HG03521 (cell line): ENCODE measurements at regions not wholly inside any gene's neighbourhood (a gene's known extent, or its start where the extent isn't known, plus 50 kb on each side); places are given as distances from the start of the nearest gene placed in this dataset.
"Not testable (repeated sequence)": the region's sequence is repeated elsewhere in the genome, so short reads cannot be mapped to it uniquely, and the experiment has no call there.

Source experiments
- ATAC-seq: cut with Tn5 transposase; IDR thresholded peaks from one replicate; pipeline ENCODE4 v1.9.1; 2021; ENCODE audit warnings: mild to moderate bottlenecking, moderate library complexity; ENCODE audit not compliant: unreplicated experiment

DNA sequence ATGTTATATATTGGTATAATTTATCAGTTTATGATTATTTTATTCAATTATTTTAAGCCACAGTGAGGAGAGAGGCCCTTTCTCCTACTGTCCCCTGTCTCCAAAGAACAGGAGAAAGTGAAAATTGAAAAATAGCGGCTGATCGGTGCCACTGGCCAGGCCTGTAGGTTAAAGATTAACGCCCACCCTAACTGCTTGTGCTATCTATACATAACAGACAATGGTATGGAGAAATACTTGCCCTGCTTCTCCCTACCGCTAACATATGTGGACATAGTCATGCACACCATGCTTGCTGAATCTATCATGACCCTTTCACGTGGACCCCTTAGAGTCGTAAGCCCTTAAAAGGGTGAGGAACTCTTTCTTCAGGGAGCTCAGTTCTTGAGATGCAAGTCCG is 67.5 kb downstream of the EIF1AY start:
- no peak for ATAC-seq

DNA sequence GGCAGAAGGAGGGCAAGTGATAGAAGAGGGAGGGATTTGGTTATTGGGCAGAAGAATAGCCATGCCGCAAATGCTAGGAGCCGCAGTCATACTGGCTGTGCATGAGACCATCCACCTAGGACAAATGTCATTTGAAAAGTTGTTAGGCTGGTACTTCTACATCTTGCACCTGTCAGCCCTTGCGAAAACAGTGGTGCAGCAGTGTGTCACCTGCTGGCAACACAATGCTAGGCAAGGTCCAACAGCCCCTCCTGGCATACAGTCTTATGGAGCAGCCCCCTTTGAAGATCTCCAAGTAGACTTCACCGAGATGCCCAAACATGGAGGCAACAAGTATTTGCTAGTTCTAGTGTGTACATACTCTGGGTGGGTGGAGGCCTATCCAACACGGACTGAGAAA is 72.7 kb downstream of the EIF1AY start:
- ATAC-seq, result peak; percentile 58

DNA sequence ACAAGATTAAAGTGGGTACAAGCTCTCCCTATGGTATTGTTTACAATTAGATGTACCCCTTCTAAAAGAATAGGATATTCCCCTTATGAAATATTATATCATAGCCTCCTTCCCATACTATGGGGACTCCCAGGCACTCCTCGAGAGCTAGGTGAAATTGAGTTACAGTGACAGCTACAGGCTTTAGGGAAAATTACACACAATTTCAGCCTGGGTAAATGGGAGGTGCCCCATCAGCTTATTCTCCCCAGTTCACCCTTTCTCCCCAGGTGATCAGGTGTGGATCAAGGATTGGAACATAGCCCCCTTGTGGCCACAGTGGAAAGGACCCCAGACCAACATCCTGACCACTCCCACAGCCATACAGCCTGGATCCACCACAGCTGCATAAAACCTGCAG is 73.3 kb downstream of the EIF1AY start:
- ATAC-seq, result not testable (repeated sequence)

DNA sequence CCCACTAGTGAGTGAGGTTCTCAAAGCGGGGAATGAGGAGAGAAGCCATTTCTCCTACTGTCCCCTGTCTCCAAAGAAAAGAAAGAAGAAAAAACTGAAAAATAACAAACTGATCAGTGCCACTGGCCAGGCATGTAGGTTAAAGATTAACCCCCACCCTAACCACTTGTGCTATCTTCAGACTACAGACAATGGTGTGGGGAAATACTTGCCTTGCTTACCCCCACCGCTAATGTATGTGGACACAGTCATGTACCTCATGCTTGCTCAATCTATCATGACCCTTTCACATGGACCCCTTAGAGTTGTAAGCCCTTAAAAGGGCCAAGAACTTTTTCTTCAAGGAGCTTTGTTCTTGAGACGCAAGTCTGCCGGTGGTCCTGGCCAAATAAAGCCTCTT is 75.9 kb downstream of the EIF1AY start:
- ATAC-seq, result no peak

DNA sequence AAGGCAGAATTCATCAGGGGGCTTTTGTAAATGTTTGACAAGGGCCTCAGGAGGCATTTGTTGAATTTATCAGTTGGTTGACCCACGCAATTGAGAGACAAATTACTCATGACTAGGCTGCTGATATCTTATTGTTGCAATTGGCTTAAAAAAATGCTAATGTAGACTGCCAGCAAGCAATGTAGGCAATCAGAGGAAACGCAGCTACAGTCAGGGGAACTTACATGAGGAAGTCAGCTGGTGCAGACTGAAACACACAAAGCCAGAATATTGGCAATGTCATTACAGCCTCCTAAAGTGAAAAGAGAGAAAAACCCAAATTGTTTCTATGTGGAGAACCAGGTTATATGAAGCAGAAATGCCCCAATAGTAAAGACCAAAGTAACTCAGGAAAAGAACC is 83.9 kb downstream of the EIF1AY start:
- ATAC-seq, result no peak

DNA sequence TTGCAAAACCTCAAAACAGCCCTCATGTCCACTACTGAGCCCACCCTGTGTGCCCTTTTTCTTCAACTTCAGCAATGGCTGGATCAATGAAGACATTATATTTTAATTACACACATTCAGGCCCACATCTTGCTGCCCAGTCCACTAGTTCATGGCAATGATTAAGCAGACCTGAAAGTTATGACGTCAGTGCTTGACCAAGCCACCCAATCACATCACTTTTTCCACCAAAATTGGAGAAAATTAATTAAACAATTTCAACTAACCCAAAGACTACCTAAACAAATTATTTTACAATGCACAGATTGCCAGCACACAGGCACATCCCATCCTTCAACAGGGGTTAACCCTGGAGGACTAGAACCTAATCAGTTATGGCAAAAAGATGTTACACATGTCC is 86.6 kb downstream of the EIF1AY start:
- no peak for ATAC-seq

DNA sequence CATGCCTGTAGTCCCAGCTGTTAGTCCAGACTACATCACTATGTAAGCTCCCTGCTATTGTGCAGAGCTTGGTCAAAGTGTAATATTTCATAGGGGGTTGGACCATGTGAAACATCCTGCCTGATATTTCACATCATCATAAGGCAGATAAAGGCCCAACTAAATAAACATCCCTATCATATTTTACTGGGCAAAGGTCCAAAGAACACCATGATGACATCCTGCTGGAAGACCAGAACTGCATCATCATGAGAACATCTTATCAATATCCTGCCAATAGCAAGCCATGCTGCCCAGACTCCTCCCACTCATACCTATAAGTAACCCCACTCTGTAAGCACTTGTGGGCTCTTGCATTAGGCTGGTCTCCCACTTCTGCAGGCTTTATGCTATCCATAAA is 88.6 kb downstream of the EIF1AY start:
- ATAC-seq, result no peak

DNA sequence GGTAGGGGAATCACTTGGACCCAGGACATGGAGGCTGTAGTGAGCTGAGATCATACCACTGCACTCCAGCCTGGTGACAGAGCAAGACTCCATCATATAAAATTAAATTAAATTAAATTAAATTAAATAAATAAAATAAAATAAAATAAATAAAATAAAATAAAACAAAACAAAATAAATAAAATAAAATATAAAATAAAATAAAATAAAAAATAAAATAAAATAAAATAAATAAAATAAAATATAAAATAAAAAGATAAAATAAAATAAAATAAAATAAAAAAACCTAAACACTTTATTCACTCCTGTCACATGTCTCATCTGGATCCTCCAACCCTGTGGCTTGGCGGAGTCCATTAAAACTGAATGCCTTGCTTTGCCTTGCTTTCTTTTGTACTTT is 89.8 kb downstream of the EIF1AY start:
- not testable (repeated sequence) for ATAC-seq

DNA sequence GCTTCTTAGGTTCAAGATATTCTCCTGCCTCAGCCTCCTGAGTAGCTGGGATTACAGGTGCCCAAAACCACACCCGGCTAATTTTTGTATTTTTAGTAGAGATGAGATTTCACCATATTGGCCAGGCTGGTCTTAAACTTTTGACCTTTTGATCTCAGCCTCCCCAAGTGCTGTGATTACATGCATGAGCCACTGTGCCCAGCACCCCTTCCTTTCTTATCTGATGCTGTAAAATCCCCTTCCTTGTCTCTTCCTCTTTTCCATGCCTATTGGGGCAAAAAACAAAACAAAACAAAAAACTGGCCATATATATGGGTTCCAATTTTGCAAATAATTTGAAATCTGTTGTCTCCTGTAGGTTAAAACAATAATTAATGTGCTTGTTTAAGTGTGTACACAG is 74.0 kb upstream of the RPS4Y2 start:
- ATAC-seq, result no peak

DNA sequence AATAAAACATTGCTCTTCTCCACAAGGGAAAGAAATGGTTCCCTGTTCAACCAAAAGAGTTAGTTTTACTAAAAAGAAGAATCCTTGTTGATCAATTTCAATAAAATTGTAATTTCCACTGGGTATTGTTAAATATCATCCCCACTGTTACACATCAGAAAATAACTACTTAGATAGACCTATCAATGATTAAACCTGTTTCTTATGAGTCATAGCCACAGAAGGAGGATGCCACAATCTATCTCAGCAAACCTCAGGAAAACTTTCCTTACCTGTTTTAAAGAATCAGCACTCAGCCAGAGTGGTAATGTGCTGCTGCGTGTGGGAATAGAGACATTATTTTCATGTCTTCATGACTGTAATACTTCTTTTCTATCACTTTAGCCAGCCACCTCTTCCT is 72.5 kb upstream of the RPS4Y2 start:
- ATAC-seq, result no peak

DNA sequence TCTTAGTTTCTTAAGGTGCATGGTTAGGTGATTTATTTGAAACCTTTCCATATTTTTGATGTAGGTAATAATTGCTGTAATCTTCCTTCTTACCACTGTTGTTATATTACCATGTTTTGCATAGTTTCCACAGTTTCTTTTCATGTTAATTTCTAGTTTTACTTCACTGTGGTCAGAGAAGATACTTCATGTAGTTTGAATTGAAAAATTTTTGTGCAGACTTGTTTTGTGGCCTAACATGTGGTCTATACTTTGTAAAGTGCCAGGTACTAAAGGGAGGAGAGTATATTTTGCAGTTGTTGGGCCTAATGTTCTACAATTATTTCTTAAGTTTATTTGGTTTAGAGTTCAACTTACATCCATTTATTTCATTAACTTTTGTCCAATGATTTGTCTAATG is 69.2 kb upstream of the RPS4Y2 start:
- no peak for ATAC-seq
